GM23338 (cell line): ENCODE measurements at regions not wholly inside any gene's neighbourhood (a gene's known extent, or its start where the extent isn't known, plus 50 kb on each side); places are given as distances from the start of the nearest gene placed in this dataset.
A peak's percentile ranks its signal among the peaks of the same experiment; 100 is the strongest.

ENCODE experiments used
- ATAC-seq: fragments of 200-7000 bp; cut with Tn5 transposase; 3 replicates; pipeline ENCODE4 v1.9.1; 2020
- DNase-seq: peaks from one replicate; pipeline ENCODE4 v3.0.0-alpha.2; 2015; ENCODE audit warnings: low spot score
- H2AFZ ChIP-seq: fragments of 200-600 bp; sonication (generic); 2 replicates; pipeline ENCODE4 v1.8.0; 2016; ENCODE audit warnings: antibody characterized with exemption, mild to moderate bottlenecking, moderate library complexity
- H3F3A ChIP-seq: fragments of 200-600 bp; sonication (generic); replicated peaks from 2 replicates; pipeline ENCODE4 v1.8.0; 2017; ENCODE audit warnings: antibody characterized with exemption, mixed run types, low read depth
- H3K27ac ChIP-seq: fragments of 200-600 bp; sonication (generic); 2 replicates; pipeline ENCODE4 v1.6.1; 2016; ENCODE audit warnings: low read depth
- H3K27me3 ChIP-seq: fragments of 200-600 bp; sonication (generic); 2 replicates; pipeline ENCODE4 v1.8.0; 2016; ENCODE audit warnings: mild to moderate bottlenecking, mixed run types, moderate library complexity; ENCODE audit not compliant: insufficient read depth
- H3K36me3 ChIP-seq: fragments of 200-600 bp; sonication (generic); 2 replicates; pipeline ENCODE4 v1.8.0; 2016; ENCODE audit warnings: mild to moderate bottlenecking; ENCODE audit not compliant: insufficient read depth
- H3K4me1 ChIP-seq: fragments of 200-600 bp; sonication (generic); 2 replicates; pipeline ENCODE4 v1.8.0; 2016; ENCODE audit warnings: mild to moderate bottlenecking, moderate library complexity; ENCODE audit not compliant: insufficient read depth
- H3K4me2 ChIP-seq: fragments of 200-600 bp; sonication (generic); 2 replicates; pipeline ENCODE4 v1.7.1; 2017; ENCODE audit warnings: mixed run types
- H3K4me3 ChIP-seq: fragments of 200-600 bp; sonication (generic); 2 replicates; pipeline ENCODE4 v1.6.1; 2016; ENCODE audit warnings: mixed run types
- H3K79me2 ChIP-seq: fragments of 200-600 bp; sonication (generic); replicated peaks from 2 replicates; pipeline ENCODE4 v1.8.0; 2017; ENCODE audit warnings: mild to moderate bottlenecking; ENCODE audit not compliant: insufficient read depth
- H3K9me2 ChIP-seq: fragments of 200-600 bp; sonication (generic); 2 replicates; pipeline ENCODE4 v1.8.0; 2017; ENCODE audit not compliant: insufficient read depth
- H4K20me1 ChIP-seq: fragments of 200-600 bp; sonication (generic); replicated peaks from 2 replicates; pipeline ENCODE4 v1.8.0; 2017; ENCODE audit warnings: mild to moderate bottlenecking; ENCODE audit not compliant: insufficient read depth
- H3K27ac Mint-ChIP-seq: 2 replicates; pipeline ENCODE4 v1.8.0; 2020; ENCODE audit warnings: inconsistent platforms, mild to moderate bottlenecking, moderate library complexity, mixed read lengths
- H3K27me3 Mint-ChIP-seq: 3 replicates; pipeline ENCODE4 v1.8.0; 2022; ENCODE audit warnings: low read depth, mild to moderate bottlenecking, moderate library complexity, mixed read lengths, inconsistent platforms; ENCODE audit not compliant: insufficient read depth, poor library complexity
- H3K36me3 Mint-ChIP-seq: 3 replicates; pipeline ENCODE4 v1.8.0; 2021; ENCODE audit warnings: low read depth, mild to moderate bottlenecking, inconsistent platforms, moderate library complexity, mixed read lengths
- H3K4me1 Mint-ChIP-seq: 3 replicates; pipeline ENCODE4 v1.8.0; 2020; ENCODE audit warnings: mild to moderate bottlenecking, inconsistent platforms, mixed read lengths
- H3K4me3 Mint-ChIP-seq: 3 replicates; pipeline ENCODE4 v1.8.0; 2021; ENCODE audit warnings: moderate library complexity, mild to moderate bottlenecking, inconsistent platforms, mixed read lengths
- H3K9me3 Mint-ChIP-seq: 3 replicates; pipeline ENCODE4 v1.8.0; 2020; ENCODE audit warnings: moderate library complexity, mild to moderate bottlenecking, inconsistent platforms, mixed read lengths
- CREB1 ChIP-seq: fragments of 250-450 bp; sonication (Bioruptor Pico); IDR thresholded peaks from 2 replicates; pipeline ENCODE4 v1.5.0; 2020; ENCODE audit warnings: low read depth, mild to moderate bottlenecking, moderate library complexity
- ETS1 ChIP-seq: IDR thresholded peaks from 2 replicates; pipeline ENCODE4 v1.6.1; 2016; ENCODE audit warnings: antibody characterized with exemption
- EZH2 ChIP-seq: fragments of 200-600 bp; sonication (generic); IDR thresholded peaks from one replicate; pipeline ENCODE4 v1.8.0; 2017; ENCODE audit warnings: antibody characterized with exemption, mild to moderate bottlenecking, low read depth; ENCODE audit not compliant: unreplicated experiment
- NANOG ChIP-seq: IDR thresholded peaks from 2 replicates; pipeline ENCODE4 v1.6.1; 2016; ENCODE audit warnings: antibody characterized with exemption, borderline replicate concordance
- POLR2AphosphoS5 ChIP-seq: IDR thresholded peaks from 2 replicates; pipeline ENCODE4 v1.6.1; 2016; ENCODE audit warnings: antibody characterized with exemption, low read depth
- REST ChIP-seq: IDR thresholded peaks from one replicate; pipeline ENCODE4 v1.6.1; 2018; ENCODE audit warnings: antibody characterized with exemption; ENCODE audit not compliant: unreplicated experiment
- STAT1 ChIP-seq: IDR thresholded peaks from one replicate; pipeline ENCODE4 v1.6.1; 2016; ENCODE audit warnings: antibody characterized with exemption; ENCODE audit not compliant: unreplicated experiment
- ZNF114 ChIP-seq: fragments of 250-450 bp; sonication (Bioruptor Pico); IDR thresholded peaks from 2 replicates; pipeline ENCODE4 v1.5.0; 2020; ENCODE audit warnings: mild to moderate bottlenecking, moderate library complexity
- ZNF331 ChIP-seq: fragments of 250-450 bp; sonication (Bioruptor Pico); IDR thresholded peaks from 2 replicates; pipeline ENCODE4 v1.5.0; 2020; ENCODE audit warnings: low read depth, mild to moderate bottlenecking, moderate library complexity

DNA sequence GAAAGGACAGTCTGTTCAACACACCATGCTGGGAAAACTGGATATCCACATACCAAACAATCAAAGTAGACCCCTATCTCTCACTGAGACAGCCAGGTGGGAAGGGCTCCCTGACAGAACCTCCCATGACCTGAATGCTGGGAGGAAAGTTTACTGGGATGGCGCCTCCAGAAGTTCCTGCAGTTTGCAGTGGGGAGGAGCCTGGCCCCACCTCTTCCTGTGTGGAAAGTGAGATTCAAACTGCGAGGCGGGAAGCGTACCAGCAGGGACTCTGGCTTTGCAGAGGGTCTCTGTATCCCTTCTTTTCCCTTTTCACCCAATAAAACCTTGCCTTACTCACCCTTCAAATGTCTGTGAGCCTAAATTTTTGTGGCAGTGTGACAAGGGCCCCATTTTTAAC, 190.7 kb downstream of the HHIPL2 start:
- peak overlapping the region; percentile 43 for H2AFZ ChIP-seq
- Mint-ChIP-seq H3K27ac (no peak overlapping the region), H3K9me3 (peaks cover 11% of the 10 kb centered on the region; the same call in 2 of the 3 replicates), H3K4me1 (no peaks in the 10 kb centered on the region), H3K36me3 (peaks cover 6% of the 10 kb centered on the region; the same call in 2 of the 3 replicates), H3K4me3 (no peak overlapping the region), H3K27me3 (peaks cover 4% of the 10 kb centered on the region)
- no peaks in the 10 kb centered on the region for H3K9me2 ChIP-seq
- no peak overlapping the region for H3K4me3 ChIP-seq
- TF ChIP-seq ETS1 = no peak
- TF ChIP-seq ZNF331 = no peak
- no peak for TF ChIP-seq NANOG
- no peak for TF ChIP-seq ZNF114 (CRISPR knock-in tag)
- no peak for TF ChIP-seq REST
- no peak for TF ChIP-seq CREB1 (CRISPR knock-in tag)
- no peaks in the 10 kb centered on the region for H3K27me3 ChIP-seq
- DNase-seq = peak; percentile 28
- H4K20me1 ChIP-seq = no peaks in the 10 kb centered on the region
- no peaks in the 10 kb centered on the region for H3K79me2 ChIP-seq
- no peaks in the 10 kb centered on the region for H3F3A ChIP-seq
- no peaks in the 10 kb centered on the region for H3K36me3 ChIP-seq
- ATAC-seq = no peak
- H3K4me2 ChIP-seq = no peak overlapping the region
- no peaks in the 10 kb centered on the region for H3K4me1 ChIP-seq
- H3K27ac ChIP-seq = no peak overlapping the region

DNA sequence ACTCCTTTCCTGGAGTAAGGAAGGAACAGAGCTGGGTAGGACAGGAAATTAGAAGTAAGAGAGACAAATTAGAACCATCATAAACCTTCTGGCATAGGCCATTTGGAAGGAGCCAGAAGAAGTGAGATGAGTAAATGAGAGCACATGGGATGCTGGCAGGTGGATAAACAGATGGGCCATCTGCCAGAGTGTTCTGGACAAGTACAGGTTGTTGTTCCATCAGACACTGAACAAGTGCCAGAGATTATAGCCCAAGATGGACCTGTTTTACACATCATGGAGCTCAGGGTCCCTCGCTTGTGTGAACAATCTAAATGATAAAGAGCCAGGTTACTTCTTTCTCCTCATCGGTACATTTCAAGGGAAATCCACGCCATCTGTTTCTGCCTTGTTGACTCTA, 200.3 kb downstream of the HHIPL2 start:
- TF ChIP-seq EZH2 (no peak), POLR2AphosphoS5 (no peak), NANOG (no peak), ZNF331 (no peak), ZNF114 (CRISPR knock-in tag) (no peak), REST (no peak), STAT1 (no peak)
- Mint-ChIP-seq H3K27ac (no peak overlapping the region), H3K36me3 (no peaks in the 10 kb centered on the region), H3K9me3 (no peaks in the 10 kb centered on the region; the same call in 2 of the 3 replicates), H3K4me3 (no peak overlapping the region), H3K27me3 (no peaks in the 10 kb centered on the region), H3K4me1 (no peaks in the 10 kb centered on the region)
- no peaks in the 10 kb centered on the region for H3K36me3 ChIP-seq
- H3K4me3 ChIP-seq = no peak overlapping the region
- H3K27ac ChIP-seq = no peak overlapping the region
- H3K4me1 ChIP-seq = no peaks in the 10 kb centered on the region
- no peaks in the 10 kb centered on the region for H3F3A ChIP-seq
- H3K79me2 ChIP-seq = no peaks in the 10 kb centered on the region
- H4K20me1 ChIP-seq = no peaks in the 10 kb centered on the region
- H3K27me3 ChIP-seq = no peaks in the 10 kb centered on the region
- ATAC-seq (no peak), DNase-seq (no peak)
- H3K9me2 ChIP-seq = peaks cover 9% of the 10 kb centered on the region; the same call in 1 of the 2 replicates
- H3K4me2 ChIP-seq = no peak overlapping the region
- 0 out of 2 replicates have a peak overlapping the region, but pooled peaks have one; percentile 56 for H2AFZ ChIP-seq
